Stimulated activated naive CD8-positive, alpha-beta T cell treated with anti-CD3 and anti-CD28 coated beads, Interleukin-15, amount 100 ng/mL, for 72 hours (primary cell): ENCODE measurements at regions not wholly inside any gene's neighbourhood (a gene's known extent, or its start where the extent isn't known, plus 50 kb on each side); places are given as distances from the start of the nearest gene placed in this dataset.
A peak's percentile ranks its signal among the peaks of the same experiment; 100 is the strongest.

ENCODE experiments used
- ATAC-seq: fragments of 150-1000 bp; cut with Tn5 transposase; 2 replicates; pipeline ENCODE4 v1.10.0; 2021; ENCODE audit warnings: mild to moderate bottlenecking, moderate library complexity
- DNase-seq, 2 donors: peaks; one replicate each; pipeline ENCODE4 v3.0.0; 2021 to 2022
- H3K27ac Mint-ChIP-seq, 2 donors: one replicate each; pipeline ENCODE4 v1.8.0; 2022; ENCODE audit warnings: mild to moderate bottlenecking in 2 of 2, mixed read lengths in 2 of 2, moderate library complexity in 2 of 2
- H3K27me3 Mint-ChIP-seq: one replicate; pipeline ENCODE4 v1.8.0; 2022; ENCODE audit warnings: mixed read lengths
- H3K4me1 Mint-ChIP-seq: one replicate; pipeline ENCODE4 v1.8.0; 2022; ENCODE audit warnings: mild to moderate bottlenecking, mixed read lengths
- H3K4me3 Mint-ChIP-seq, 2 donors: one replicate each; pipeline ENCODE4 v1.8.0; 2022; ENCODE audit warnings: mild to moderate bottlenecking in 2 of 2, mixed read lengths in 2 of 2, moderate library complexity in 1 of 2
- H3K9me3 Mint-ChIP-seq, 2 donors: one replicate each; pipeline ENCODE4 v1.8.0; 2022; ENCODE audit warnings: mixed read lengths in 2 of 2

GRCh38 chr10:33796680-33797079 lies 462.2 kb upstream of the NRP1 start:
- Mint-ChIP-seq H3K4me1 (no peaks in the 10 kb centered on the region), H3K9me3 (no peaks in the 10 kb centered on the region), H3K4me3 (no peak overlapping the region), H3K27me3 (no peaks in the 10 kb centered on the region), H3K27ac (no peak overlapping the region)
- ATAC-seq: no peak
- no peak for DNase-seq

GRCh38 chr10:33795529-33795928 lies 461.1 kb upstream of the NRP1 start:
- Mint-ChIP-seq H3K4me3 (no peak overlapping the region), H3K4me1 (no peaks in the 10 kb centered on the region), H3K9me3 (no peaks in the 10 kb centered on the region), H3K27ac (no peak overlapping the region), H3K27me3 (no peaks in the 10 kb centered on the region)
- DNase-seq (no peak), ATAC-seq (no peak)

GRCh38 chr10:33794460-33794859 lies 460.0 kb upstream of the NRP1 start:
- no peaks in the 10 kb centered on the region for H3K4me1 Mint-ChIP-seq
- no peak overlapping the region for H3K27ac Mint-ChIP-seq
- H3K9me3 Mint-ChIP-seq: no peaks in the 10 kb centered on the region
- no peaks in the 10 kb centered on the region for H3K27me3 Mint-ChIP-seq
- DNase-seq (no peak), ATAC-seq (no peak)
- H3K4me3 Mint-ChIP-seq: no peak overlapping the region

- H3K9me3 Mint-ChIP-seq: no peaks in the 10 kb centered on the region
- DNase-seq (no peak), ATAC-seq (no peak)
- H3K27ac Mint-ChIP-seq: no peak overlapping the region
- H3K4me1 Mint-ChIP-seq: no peaks in the 10 kb centered on the region
- H3K27me3 Mint-ChIP-seq: no peaks in the 10 kb centered on the region
- H3K4me3 Mint-ChIP-seq: no peak overlapping the region
These were observed 459.3 kb upstream of the NRP1 start for GRCh38 chr10:33793793-33794192.

GRCh38 chr10:33791272-33791660 lies 456.8 kb upstream of the NRP1 start:
- no peak for ATAC-seq
- no peaks in the 10 kb centered on the region for H3K9me3 Mint-ChIP-seq
- no peak for DNase-seq
- H3K27ac Mint-ChIP-seq: no peak overlapping the region
- no peaks in the 10 kb centered on the region for H3K4me1 Mint-ChIP-seq
- H3K4me3 Mint-ChIP-seq: no peak overlapping the region
- no peaks in the 10 kb centered on the region for H3K27me3 Mint-ChIP-seq

- ATAC-seq: no peak
- Mint-ChIP-seq H3K27me3 (no peaks in the 10 kb centered on the region), H3K27ac (no peak overlapping the region), H3K4me1 (no peaks in the 10 kb centered on the region), H3K9me3 (no peaks in the 10 kb centered on the region), H3K4me3 (no peak overlapping the region)
- no peak for DNase-seq
These were observed 456.2 kb upstream of the NRP1 start for GRCh38 chr10:33790521-33791271.

GRCh38 chr10:33783557-33783956 lies 449.1 kb upstream of the NRP1 start:
- Mint-ChIP-seq H3K4me1 (no peaks in the 10 kb centered on the region), H3K27me3 (no peaks in the 10 kb centered on the region), H3K4me3 (no peak overlapping the region), H3K27ac (no peak overlapping the region), H3K9me3 (no peaks in the 10 kb centered on the region)
- ATAC-seq (no peak), DNase-seq (no peak)

GRCh38 chr10:33783078-33783477 lies 448.6 kb upstream of the NRP1 start:
- no peak overlapping the region for H3K4me3 Mint-ChIP-seq
- no peaks in the 10 kb centered on the region for H3K9me3 Mint-ChIP-seq
- H3K27me3 Mint-ChIP-seq: no peaks in the 10 kb centered on the region
- ATAC-seq (no peak), DNase-seq (no peak)
- no peaks in the 10 kb centered on the region for H3K4me1 Mint-ChIP-seq
- H3K27ac Mint-ChIP-seq: no peak overlapping the region

GRCh38 chr10:33781606-33782395 lies 447.3 kb upstream of the NRP1 start:
- no peak overlapping the region for H3K4me3 Mint-ChIP-seq
- H3K27ac Mint-ChIP-seq: no peak overlapping the region
- no peak for ATAC-seq
- no peaks in the 10 kb centered on the region for H3K4me1 Mint-ChIP-seq
- no peak for DNase-seq
- H3K9me3 Mint-ChIP-seq: no peaks in the 10 kb centered on the region
- no peaks in the 10 kb centered on the region for H3K27me3 Mint-ChIP-seq

GRCh38 chr10:33780961-33781360 lies 446.5 kb upstream of the NRP1 start:
- Mint-ChIP-seq H3K9me3 (no peaks in the 10 kb centered on the region), H3K4me1 (no peaks in the 10 kb centered on the region), H3K27ac (no peak overlapping the region), H3K27me3 (no peaks in the 10 kb centered on the region), H3K4me3 (no peak overlapping the region)
- ATAC-seq (no peak), DNase-seq (no peak)

- ATAC-seq: no peak
- DNase-seq: no peak
- no peak overlapping the region for H3K4me3 Mint-ChIP-seq
- H3K27ac Mint-ChIP-seq: no peak overlapping the region
- H3K27me3 Mint-ChIP-seq: no peaks in the 10 kb centered on the region
- H3K4me1 Mint-ChIP-seq: no peaks in the 10 kb centered on the region
- H3K9me3 Mint-ChIP-seq: no peaks in the 10 kb centered on the region
These were observed 442.8 kb upstream of the NRP1 start for GRCh38 chr10:33777223-33777622.

GRCh38 chr10:33776419-33777070 lies 442.1 kb upstream of the NRP1 start:
- ATAC-seq (no peak), DNase-seq (no peak)
- Mint-ChIP-seq H3K4me1 (no peaks in the 10 kb centered on the region), H3K27me3 (no peaks in the 10 kb centered on the region), H3K9me3 (no peaks in the 10 kb centered on the region), H3K27ac (no peak overlapping the region), H3K4me3 (no peak overlapping the region)

GRCh38 chr10:33774857-33775256 lies 440.4 kb upstream of the NRP1 start:
- H3K9me3 Mint-ChIP-seq: no peaks in the 10 kb centered on the region
- DNase-seq: no peak
- no peaks in the 10 kb centered on the region for H3K4me1 Mint-ChIP-seq

GRCh38 chr10:33773886-33774480 lies 439.5 kb upstream of the NRP1 start:
- no peaks in the 10 kb centered on the region for H3K27me3 Mint-ChIP-seq
- peak overlapping the region in 1 of 2 donors; percentile 75 for H3K27ac Mint-ChIP-seq
- DNase-seq (no peak), ATAC-seq (no peak)
- no peaks in the 10 kb centered on the region for H3K4me1 Mint-ChIP-seq
- no peak overlapping the region for H3K4me3 Mint-ChIP-seq
- no peaks in the 10 kb centered on the region for H3K9me3 Mint-ChIP-seq

More at GRCh38 chr10:33774857-33775256, 440.4 kb upstream of the NRP1 start:
- H3K27me3 Mint-ChIP-seq: no peaks in the 10 kb centered on the region
- H3K27ac Mint-ChIP-seq: no peak overlapping the region
- ATAC-seq: no peak
- no peak overlapping the region for H3K4me3 Mint-ChIP-seq

- Mint-ChIP-seq H3K4me3 (no peak overlapping the region), H3K9me3 (no peaks in the 10 kb centered on the region), H3K4me1 (no peaks in the 10 kb centered on the region), H3K27ac (no peak overlapping the region), H3K27me3 (no peaks in the 10 kb centered on the region)
- ATAC-seq (no peak), DNase-seq (no peak)
These were observed 438.7 kb upstream of the NRP1 start for GRCh38 chr10:33773253-33773573.
